Immature natural killer cell (primary cell): ENCODE measurements at regions not wholly inside any gene's neighbourhood (a gene's known extent, or its start where the extent isn't known, plus 50 kb on each side); places are given as distances from the start of the nearest gene placed in this dataset.

Source experiments
- DNase-seq, 3 donors: peaks; one replicate each; pipeline ENCODE4 v3.0.0; 2022; ENCODE audit warnings: mixed read lengths in 1 of 3
- H3K27ac Mint-ChIP-seq, 6 donors: one replicate each; pipeline ENCODE4 v1.8.0; 2020; ENCODE audit warnings: mixed read lengths in 6 of 6, mild to moderate bottlenecking in 5 of 6, inconsistent platforms in 4 of 6, moderate library complexity in 3 of 6
- H3K27me3 Mint-ChIP-seq, 3 donors: one replicate each; pipeline ENCODE4 v1.8.0; 2020 to 2021; ENCODE audit warnings: low read depth in 3 of 3, mild to moderate bottlenecking in 3 of 3, mixed read lengths in 3 of 3, moderate library complexity in 3 of 3, inconsistent platforms in 1 of 3
- H3K36me3 Mint-ChIP-seq, 3 donors: one replicate each; pipeline ENCODE4 v1.8.0; 2020; ENCODE audit warnings: mixed read lengths in 3 of 3, inconsistent platforms in 2 of 3, mild to moderate bottlenecking in 2 of 3
- H3K4me1 Mint-ChIP-seq, 2 donors: one replicate each; pipeline ENCODE4 v1.8.0; 2020; ENCODE audit warnings: inconsistent platforms in 2 of 2, mild to moderate bottlenecking in 2 of 2, mixed read lengths in 2 of 2, moderate library complexity in 1 of 2
- H3K4me3 Mint-ChIP-seq, 5 donors: one replicate each; pipeline ENCODE4 v1.8.0; 2020; ENCODE audit warnings: mild to moderate bottlenecking in 5 of 5, mixed read lengths in 5 of 5, inconsistent platforms in 3 of 5, moderate library complexity in 3 of 5
- H3K9me3 Mint-ChIP-seq, 6 donors: one replicate each; pipeline ENCODE4 v1.8.0; 2020; ENCODE audit warnings: mild to moderate bottlenecking in 6 of 6, mixed read lengths in 6 of 6, inconsistent platforms in 4 of 6, moderate library complexity in 3 of 6

DNA sequence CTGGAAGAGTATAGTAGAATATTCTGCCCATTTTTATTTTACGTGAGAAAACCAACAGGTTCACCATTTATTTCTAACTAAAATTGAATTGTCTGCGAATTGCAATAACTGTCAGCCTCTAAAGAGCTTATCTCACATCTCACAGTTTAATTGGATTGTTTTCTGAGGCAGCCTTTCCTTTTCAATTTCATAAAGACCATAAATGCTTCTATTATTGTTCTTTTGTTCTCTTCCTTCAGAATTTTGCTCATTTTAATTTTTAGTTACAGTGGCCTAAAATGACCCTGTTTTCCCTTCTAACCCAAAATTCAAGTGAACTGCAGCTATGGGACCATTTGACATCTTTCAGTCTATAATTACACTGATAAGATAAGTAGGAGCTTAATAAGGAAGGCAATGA is 147.6 kb downstream of the KLHL28 start:
- H3K27me3 Mint-ChIP-seq, result peaks cover 2 to 3% (median 2%) of the 10 kb centered on the region in 3 donors
- H3K4me3 Mint-ChIP-seq, result no peak overlapping the region
- H3K4me1 Mint-ChIP-seq, result no peaks in the 10 kb centered on the region
- H3K9me3 Mint-ChIP-seq, result peaks cover 0 to 2% (median 0%) of the 10 kb centered on the region in 6 donors
- no peak for DNase-seq
- no peak overlapping the region for H3K27ac Mint-ChIP-seq
- no peaks in the 10 kb centered on the region for H3K36me3 Mint-ChIP-seq

DNA sequence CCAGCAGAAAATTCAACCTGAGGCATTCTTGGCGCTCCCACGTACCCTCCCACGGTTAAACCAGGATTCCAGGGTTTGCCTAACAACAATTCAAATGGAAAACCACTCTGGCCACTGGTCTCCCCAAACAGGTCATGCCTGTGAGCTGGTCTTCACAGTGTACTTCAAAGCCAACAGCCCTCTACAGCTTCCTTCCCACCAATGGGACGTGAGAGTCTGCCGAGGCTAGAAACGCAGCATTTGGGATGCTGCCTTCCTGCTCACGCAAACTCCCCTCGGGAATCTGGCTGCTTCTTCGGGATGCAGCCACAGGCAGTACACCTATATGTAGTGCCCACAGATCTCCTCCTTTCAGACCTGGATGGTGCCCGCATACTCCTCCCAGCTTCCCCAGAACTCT is 149.1 kb downstream of the KLHL28 start:
- H3K4me3 Mint-ChIP-seq, result no peak overlapping the region
- H3K27ac Mint-ChIP-seq, result no peak overlapping the region
- H3K27me3 Mint-ChIP-seq, result peaks cover 2 to 3% (median 2%) of the 10 kb centered on the region in 3 donors
- DNase-seq, result no peak
- peaks cover 0 to 2% (median 0%) of the 10 kb centered on the region in 6 donors for H3K9me3 Mint-ChIP-seq
- no peaks in the 10 kb centered on the region for H3K36me3 Mint-ChIP-seq
- no peaks in the 10 kb centered on the region for H3K4me1 Mint-ChIP-seq

DNA sequence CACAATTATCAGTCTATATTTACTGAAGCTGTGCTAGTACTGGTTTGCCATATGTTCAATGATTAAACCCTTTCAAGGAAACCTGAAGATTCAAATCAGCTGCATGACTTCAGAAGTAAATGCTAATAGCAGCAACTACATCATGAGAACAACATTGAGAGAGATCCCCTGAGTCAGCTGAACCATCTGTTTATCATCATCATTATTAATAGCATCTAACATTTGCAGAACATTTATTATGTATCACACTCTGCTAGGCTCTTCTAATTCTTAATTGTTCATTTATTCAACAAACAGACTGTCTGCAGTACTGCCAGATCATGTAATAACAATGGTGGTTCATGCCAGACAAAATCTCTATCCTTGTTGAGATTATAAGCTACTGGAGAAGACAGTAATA is 157.4 kb downstream of the KLHL28 start:
- no peak overlapping the region for H3K27ac Mint-ChIP-seq
- H3K9me3 Mint-ChIP-seq, result no peaks in the 10 kb centered on the region
- no peaks in the 10 kb centered on the region for H3K36me3 Mint-ChIP-seq
- no peak overlapping the region for H3K4me3 Mint-ChIP-seq
- no peaks in the 10 kb centered on the region for H3K4me1 Mint-ChIP-seq
- H3K27me3 Mint-ChIP-seq, result peaks cover 0 to 5% (median 4%) of the 10 kb centered on the region in 3 donors
- DNase-seq, result no peak

DNA sequence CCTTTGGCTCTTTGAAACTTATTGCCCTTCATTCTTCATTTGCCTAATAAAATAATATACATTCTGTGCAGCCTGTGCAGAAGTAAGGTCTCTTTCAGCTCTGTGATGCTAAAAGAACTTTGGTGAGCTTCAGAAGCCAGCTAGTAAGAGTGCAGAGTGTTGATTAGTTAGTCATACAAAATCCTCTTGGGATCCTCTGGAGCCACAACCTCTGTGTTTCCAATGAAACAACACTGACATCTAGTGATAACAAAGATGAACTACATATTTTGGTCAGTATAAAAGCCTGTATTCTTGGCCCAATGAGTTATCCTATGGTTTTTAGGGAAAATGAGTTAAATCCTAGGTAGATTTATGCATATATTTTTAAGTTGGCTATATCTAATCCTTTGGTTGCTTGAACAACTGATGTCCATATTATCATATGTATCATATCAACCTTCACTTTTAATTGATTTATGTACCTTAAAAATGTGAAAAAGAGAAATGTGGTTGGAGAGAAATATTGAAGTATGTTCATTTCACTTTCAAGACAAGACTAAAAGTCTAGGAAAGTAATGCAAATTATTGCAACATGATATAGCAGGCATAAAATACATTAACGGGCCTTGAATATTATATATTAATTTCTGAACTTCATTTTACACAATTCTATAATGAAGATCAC is 158.4 kb downstream of the KLHL28 start:
- H3K27me3 Mint-ChIP-seq, result peaks cover 0 to 5% (median 4%) of the 10 kb centered on the region in 3 donors
- no peaks in the 10 kb centered on the region for H3K36me3 Mint-ChIP-seq
- no peaks in the 10 kb centered on the region for H3K9me3 Mint-ChIP-seq
- no peak overlapping the region for H3K27ac Mint-ChIP-seq
- no peaks in the 10 kb centered on the region for H3K4me1 Mint-ChIP-seq
- no peak for DNase-seq
- no peak overlapping the region for H3K4me3 Mint-ChIP-seq

DNA sequence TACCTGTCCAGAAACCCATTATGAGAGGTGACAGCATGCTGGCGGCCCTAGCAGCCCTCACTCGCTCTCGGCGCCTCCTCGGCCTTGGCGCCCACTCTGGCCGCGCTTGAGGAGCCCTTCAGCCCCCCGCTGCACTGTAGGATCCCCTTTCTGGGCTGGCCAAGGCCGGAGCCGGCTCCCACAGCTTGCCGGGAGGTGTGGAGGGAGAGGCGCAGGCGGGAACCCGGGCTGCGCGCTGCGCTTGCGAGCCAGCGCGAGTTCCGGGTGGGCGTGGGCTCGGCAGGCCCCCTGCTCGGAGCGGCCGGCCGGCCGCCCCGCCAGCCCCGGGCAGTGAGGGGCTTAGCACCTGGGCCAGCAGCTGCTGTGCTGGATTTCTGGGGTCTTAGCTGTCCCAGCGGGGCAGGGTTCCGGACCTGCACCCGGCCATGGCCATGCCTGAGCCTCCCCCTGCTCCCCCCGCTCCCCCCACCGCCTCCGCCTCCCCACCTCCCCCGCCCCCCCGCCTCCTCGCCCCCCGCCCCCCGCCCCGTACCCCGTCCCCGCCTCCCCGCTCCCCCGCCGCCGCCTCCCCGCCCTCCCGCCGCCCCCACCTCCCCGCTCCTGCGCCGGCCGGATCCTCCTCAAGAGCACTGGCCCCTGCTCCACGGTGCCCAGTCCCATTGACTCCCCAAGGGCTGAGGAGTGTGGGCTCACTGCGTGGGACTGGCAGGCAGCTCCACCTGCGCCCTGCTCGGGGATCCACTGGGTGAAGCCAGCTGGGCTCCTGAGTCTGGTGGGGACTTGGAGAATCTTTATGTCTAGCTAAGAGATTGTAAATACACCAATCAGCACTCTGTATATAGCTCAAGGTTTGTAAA is 163.1 kb downstream of the KLHL28 start:
- Mint-ChIP-seq H3K4me3 (no peak overlapping the region), H3K27ac (no peak overlapping the region), H3K27me3 (peaks cover 0 to 5% (median 3%) of the 10 kb centered on the region in 3 donors), H3K36me3 (no peaks in the 10 kb centered on the region), H3K9me3 (peaks cover 0 to 2% (median 0%) of the 10 kb centered on the region in 6 donors), H3K4me1 (no peaks in the 10 kb centered on the region)
- DNase-seq, result no peak

DNA sequence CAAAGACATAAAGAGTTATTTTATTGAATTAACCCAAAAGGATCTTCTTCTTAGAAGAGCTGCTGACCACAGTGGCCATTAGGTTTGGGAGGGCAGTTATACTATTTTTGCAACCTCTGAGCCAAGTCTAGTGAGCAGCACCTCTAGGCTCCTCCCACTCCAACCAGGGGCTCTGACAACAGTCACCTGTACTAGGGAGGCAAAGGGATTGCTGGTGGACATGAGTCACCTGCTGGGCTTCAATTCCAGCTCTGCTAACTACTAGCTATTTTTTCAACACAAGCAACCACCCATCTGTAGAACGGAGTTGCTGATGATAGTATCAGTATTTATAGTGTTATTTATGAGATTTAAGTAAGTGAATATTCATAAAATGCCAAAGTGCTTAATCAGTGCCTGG is 166.0 kb downstream of the KLHL28 start:
- no peak overlapping the region for H3K27ac Mint-ChIP-seq
- no peaks in the 10 kb centered on the region for H3K36me3 Mint-ChIP-seq
- peaks cover 0 to 2% (median 0%) of the 10 kb centered on the region in 6 donors for H3K9me3 Mint-ChIP-seq
- H3K4me3 Mint-ChIP-seq, result no peak overlapping the region
- peaks cover 3 to 5% (median 3%) of the 10 kb centered on the region in 3 donors for H3K27me3 Mint-ChIP-seq
- no peaks in the 10 kb centered on the region for H3K4me1 Mint-ChIP-seq
- DNase-seq, result no peak

DNA sequence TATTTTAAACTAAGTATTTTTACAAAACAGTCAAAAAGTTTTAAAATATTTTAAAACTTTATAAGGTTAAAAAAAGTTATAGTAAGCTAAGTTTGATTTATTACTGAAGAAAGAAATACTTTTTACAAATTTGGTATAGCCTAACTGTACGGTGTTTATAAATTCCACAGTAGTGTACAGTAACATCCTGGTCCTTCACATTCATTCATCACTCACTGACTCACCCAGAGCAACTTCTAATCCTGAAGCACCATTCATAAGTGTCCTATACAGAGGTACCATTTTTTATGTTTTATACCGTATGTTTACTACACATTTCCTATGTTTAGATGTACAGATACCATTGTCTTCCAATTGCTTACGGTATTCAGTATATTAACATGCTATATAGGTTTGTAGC is 170.0 kb downstream of the KLHL28 start:
- DNase-seq, result no peak
- Mint-ChIP-seq H3K4me3 (no peak overlapping the region), H3K4me1 (no peaks in the 10 kb centered on the region), H3K36me3 (no peaks in the 10 kb centered on the region), H3K9me3 (peaks cover 0 to 2% (median under 1%) of the 10 kb centered on the region in 6 donors), H3K27me3 (peaks cover 1 to 5% (median 3%) of the 10 kb centered on the region in 3 donors), H3K27ac (no peak overlapping the region)

DNA sequence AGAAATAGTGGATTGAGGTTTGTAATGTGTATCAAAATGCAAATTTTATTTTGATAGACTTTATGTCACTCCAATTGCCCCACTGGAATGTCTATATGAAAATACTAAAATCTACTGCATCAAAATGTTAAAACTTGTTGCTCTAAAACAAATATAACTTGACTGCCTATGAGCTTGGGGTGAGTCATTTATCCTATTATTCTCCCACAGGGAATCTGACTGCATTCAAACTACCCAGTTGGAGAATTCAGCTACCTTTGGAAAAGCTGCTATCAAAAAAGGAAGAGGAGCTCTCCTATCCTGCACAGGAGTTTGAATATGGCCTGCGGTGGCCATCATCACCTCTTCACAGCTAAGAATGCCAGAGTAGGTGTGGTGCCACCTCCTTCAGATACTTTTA is 173.1 kb downstream of the KLHL28 start:
- Mint-ChIP-seq H3K36me3 (no peaks in the 10 kb centered on the region), H3K27me3 (peaks cover 0 to 3% (median 2%) of the 10 kb centered on the region in 3 donors), H3K4me3 (no peak overlapping the region), H3K9me3 (peaks cover 0 to 2% (median under 1%) of the 10 kb centered on the region in 6 donors), H3K27ac (no peak overlapping the region), H3K4me1 (no peaks in the 10 kb centered on the region)
- no peak for DNase-seq

DNA sequence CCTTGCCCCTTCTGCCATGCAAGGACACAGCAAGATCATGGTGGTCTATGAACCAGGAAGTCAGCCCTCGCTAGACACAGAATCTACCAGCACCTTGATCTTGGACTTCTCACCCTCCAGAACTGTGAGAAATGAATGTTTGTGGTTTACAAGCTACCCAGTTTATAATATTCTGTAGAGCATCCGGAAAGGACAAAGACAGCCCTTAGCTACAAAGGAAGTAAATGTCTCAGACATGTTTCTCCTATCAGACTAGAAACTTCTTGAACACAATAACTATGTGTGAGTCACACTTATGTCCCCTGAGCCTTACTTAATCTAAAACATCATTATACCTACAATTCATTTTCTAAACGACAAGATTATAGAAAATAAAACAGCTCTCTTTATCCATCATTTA is 176.7 kb downstream of the KLHL28 start:
- Mint-ChIP-seq H3K4me1 (no peaks in the 10 kb centered on the region), H3K27me3 (peaks cover 0 to 3% (median 1%) of the 10 kb centered on the region in 3 donors), H3K36me3 (no peaks in the 10 kb centered on the region), H3K9me3 (peaks cover 0 to 9% (median under 1%) of the 10 kb centered on the region in 6 donors), H3K27ac (no peak overlapping the region), H3K4me3 (no peak overlapping the region)
- no peak for DNase-seq

DNA sequence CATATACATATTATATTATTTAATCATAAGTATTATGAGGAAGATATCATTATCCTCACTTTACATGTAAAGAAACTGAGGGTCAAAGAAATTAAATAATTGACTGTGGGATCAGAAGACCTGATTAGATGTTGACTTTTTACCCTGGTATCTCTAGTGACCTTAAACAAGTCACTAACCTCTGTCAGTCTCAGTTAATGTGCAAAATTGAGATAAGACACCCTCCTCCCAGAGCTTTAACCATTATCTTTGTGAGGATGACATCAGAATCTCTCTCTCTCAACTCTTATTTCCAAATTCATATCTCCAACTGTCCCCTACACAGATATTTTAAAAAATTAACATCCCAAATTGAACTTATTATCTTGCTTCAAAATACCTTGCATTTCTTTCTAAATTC is 177.8 kb downstream of the KLHL28 start:
- Mint-ChIP-seq H3K36me3 (no peaks in the 10 kb centered on the region), H3K9me3 (peaks cover 0 to 9% (median 0%) of the 10 kb centered on the region in 6 donors), H3K27ac (no peak overlapping the region), H3K4me1 (no peaks in the 10 kb centered on the region), H3K4me3 (no peak overlapping the region), H3K27me3 (peaks cover 0 to 4% (median 2%) of the 10 kb centered on the region in 3 donors)
- no peak for DNase-seq

DNA sequence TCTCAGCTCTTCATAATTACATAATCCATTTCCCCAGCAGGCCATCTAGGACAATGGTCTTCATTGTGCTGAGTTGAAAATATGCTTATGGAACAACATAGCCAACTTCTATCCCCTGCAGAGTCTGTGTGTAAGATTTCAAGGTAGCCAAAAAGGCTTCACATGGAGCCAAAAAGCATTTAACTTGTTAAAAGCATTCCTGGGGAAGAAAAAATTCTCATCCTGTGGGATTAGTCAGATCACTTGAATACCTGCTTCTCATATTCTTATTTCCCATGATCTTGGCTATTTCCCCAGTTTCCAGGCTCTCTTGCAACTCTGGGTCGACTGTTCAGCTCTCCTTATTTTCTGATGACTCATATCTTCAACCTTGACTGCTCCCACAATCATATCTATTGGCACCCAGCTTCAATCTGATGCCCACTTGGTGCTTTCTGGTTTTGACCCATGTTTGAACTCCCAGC is 178.9 kb downstream of the KLHL28 start:
- H3K9me3 Mint-ChIP-seq, result peaks cover 0 to 9% (median 0%) of the 10 kb centered on the region in 6 donors
- H3K27me3 Mint-ChIP-seq, result peaks cover 0 to 4% (median 2%) of the 10 kb centered on the region in 3 donors
- no peak overlapping the region for H3K4me3 Mint-ChIP-seq
- no peak for DNase-seq
- H3K36me3 Mint-ChIP-seq, result no peaks in the 10 kb centered on the region
- H3K4me1 Mint-ChIP-seq, result no peaks in the 10 kb centered on the region
- H3K27ac Mint-ChIP-seq, result no peak overlapping the region

DNA sequence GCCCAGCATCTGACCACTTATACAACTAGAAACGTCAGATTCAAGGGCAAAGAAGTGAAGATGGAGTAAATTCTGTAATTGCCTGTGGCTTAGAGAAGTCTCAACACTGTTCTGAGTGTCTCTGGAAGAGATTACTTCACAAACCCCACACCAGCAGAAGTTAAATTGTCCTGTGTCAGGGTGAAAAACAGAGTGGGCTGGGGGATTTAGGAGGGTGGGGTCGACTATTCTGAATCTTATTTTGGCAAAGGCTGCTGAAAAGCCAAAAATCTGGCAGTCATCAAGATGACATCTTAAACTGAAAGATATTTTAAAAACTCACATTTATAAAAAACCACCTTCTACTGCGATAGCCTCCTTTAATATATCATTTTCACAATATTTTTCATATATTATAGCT is 180.8 kb downstream of the KLHL28 start:
- H3K9me3 Mint-ChIP-seq, result peaks cover 0 to 9% (median 0%) of the 10 kb centered on the region in 6 donors
- H3K27me3 Mint-ChIP-seq, result peaks cover 0 to 4% (median 2%) of the 10 kb centered on the region in 3 donors
- H3K4me3 Mint-ChIP-seq, result no peak overlapping the region
- H3K36me3 Mint-ChIP-seq, result no peaks in the 10 kb centered on the region
- H3K4me1 Mint-ChIP-seq, result no peaks in the 10 kb centered on the region
- H3K27ac Mint-ChIP-seq, result no peak overlapping the region
- DNase-seq, result no peak

DNA sequence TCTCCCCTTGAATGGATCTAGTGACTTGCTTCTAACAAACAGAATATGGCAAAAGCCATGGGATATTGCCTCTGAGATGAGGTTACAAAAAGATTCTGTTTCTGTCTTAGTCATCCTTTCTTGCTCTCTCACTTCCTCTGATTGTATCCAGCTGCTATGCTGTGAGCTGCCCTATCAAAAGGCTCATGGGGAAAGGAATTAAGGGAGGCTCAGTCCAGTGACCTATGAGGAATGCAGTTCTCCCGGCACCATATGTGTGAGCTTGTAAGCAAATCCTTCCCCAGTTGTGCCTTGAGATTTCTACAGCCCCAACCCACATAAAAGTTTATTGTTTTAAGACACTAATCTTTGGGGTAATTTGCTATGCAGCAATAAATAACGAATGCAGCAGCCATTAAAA is 183.1 kb downstream of the KLHL28 start:
- Mint-ChIP-seq H3K4me3 (no peak overlapping the region), H3K9me3 (peaks cover 0 to 9% (median 0%) of the 10 kb centered on the region in 6 donors), H3K27me3 (peaks cover 0 to 4% (median 2%) of the 10 kb centered on the region in 3 donors), H3K36me3 (no peaks in the 10 kb centered on the region), H3K4me1 (no peaks in the 10 kb centered on the region), H3K27ac (no peak overlapping the region)
- no peak for DNase-seq

DNA sequence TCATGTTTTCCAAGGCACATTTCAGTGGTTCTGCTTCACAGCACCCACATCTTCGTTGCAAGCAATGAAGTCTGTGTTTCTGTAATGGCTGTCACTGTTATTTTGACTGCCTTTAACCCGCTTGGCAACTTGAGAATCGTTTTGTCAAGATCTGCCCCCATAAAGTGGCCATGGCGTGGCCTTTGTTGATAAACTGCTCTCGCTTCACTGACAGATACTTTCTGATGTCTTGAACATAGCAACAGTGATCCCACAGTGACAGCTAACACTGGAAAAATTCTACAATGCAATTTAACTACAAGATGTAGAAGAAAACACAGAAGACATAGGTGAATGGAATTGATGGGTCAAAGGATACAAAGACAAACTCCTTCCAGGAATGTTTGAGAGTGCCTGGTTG is 184.2 kb downstream of the KLHL28 start:
- H3K36me3 Mint-ChIP-seq, result no peaks in the 10 kb centered on the region
- peaks cover 0 to 5% (median 2%) of the 10 kb centered on the region in 3 donors for H3K27me3 Mint-ChIP-seq
- DNase-seq, result no peak
- H3K9me3 Mint-ChIP-seq, result peaks cover 0 to 6% (median 0%) of the 10 kb centered on the region in 6 donors
- no peaks in the 10 kb centered on the region for H3K4me1 Mint-ChIP-seq
- no peak overlapping the region for H3K27ac Mint-ChIP-seq
- no peak overlapping the region for H3K4me3 Mint-ChIP-seq
